Esophagus muscularis mucosa (tissue), 3 donors: ENCODE measurements at regions not wholly inside any gene's neighbourhood (a gene's known extent, or its start where the extent isn't known, plus 50 kb on each side); places are given as distances from the start of the nearest gene placed in this dataset.

Source experiments
- POLR2A ChIP-seq: fragments of 450-650 bp; IDR thresholded peaks from one replicate; pipeline ENCODE4 v1.6.1; 2017; ENCODE audit warnings: antibody characterized with exemption, moderate library complexity, mild to moderate bottlenecking, low read depth
- POLR2AphosphoS5 ChIP-seq, 2 donors: sonication (generic); formaldehyde crosslinking; IDR thresholded peaks; one replicate each; pipeline ENCODE4 v1.6.1; 2017; ENCODE audit warnings: antibody characterized with exemption in 2 of 2
- TF ChIP-seq, protein P1 (sequence below), 3 experiments: fragments of 200-600 bp in 2 of 3; fragments of 450-650 bp in 1 of 3; sonication (generic) in 2 of 3; IDR thresholded peaks; one replicate each; pipeline ENCODE4 v1.5.1; 2017 to 2019; ENCODE audit warnings: antibody characterized with exemption in 3 of 3, mild to moderate bottlenecking in 2 of 3, moderate library complexity in 1 of 3

GRCh38 chr19:33998739-33999345 is 173.5 kb upstream of the LSM14A start:
- TF ChIP-seq, protein P1, sequence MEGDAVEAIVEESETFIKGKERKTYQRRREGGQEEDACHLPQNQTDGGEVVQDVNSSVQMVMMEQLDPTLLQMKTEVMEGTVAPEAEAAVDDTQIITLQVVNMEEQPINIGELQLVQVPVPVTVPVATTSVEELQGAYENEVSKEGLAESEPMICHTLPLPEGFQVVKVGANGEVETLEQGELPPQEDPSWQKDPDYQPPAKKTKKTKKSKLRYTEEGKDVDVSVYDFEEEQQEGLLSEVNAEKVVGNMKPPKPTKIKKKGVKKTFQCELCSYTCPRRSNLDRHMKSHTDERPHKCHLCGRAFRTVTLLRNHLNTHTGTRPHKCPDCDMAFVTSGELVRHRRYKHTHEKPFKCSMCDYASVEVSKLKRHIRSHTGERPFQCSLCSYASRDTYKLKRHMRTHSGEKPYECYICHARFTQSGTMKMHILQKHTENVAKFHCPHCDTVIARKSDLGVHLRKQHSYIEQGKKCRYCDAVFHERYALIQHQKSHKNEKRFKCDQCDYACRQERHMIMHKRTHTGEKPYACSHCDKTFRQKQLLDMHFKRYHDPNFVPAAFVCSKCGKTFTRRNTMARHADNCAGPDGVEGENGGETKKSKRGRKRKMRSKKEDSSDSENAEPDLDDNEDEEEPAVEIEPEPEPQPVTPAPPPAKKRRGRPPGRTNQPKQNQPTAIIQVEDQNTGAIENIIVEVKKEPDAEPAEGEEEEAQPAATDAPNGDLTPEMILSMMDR (IDR thresholded peaks at IDR 0.05): peak; percentile 22 to 44 (median 37)
- TF ChIP-seq POLR2A (no peak), POLR2AphosphoS5 (IDR thresholded peaks at IDR 0.05) (no peak)
